DND-41 (cell line): ENCODE measurements at regions not wholly inside any gene's neighbourhood (a gene's known extent, or its start where the extent isn't known, plus 50 kb on each side); places are given as distances from the start of the nearest gene placed in this dataset.

ENCODE experiments used
- ATAC-seq: fragments of 200-7000 bp; cut with Tn5 transposase; 3 replicates; pipeline ENCODE4 v1.9.1; 2021; ENCODE audit warnings: low read depth; ENCODE audit not compliant: insufficient read depth
- DNase-seq: peaks from one replicate; pipeline ENCODE4 v3.0.0-alpha.2; 2020
- H2AFZ ChIP-seq: 2 replicates; pipeline ENCODE4 v1.6.0; 2012; ENCODE audit warnings: low read depth, low read length
- H3K27ac ChIP-seq: 2 replicates; pipeline ENCODE4 v1.5.1; 2012; ENCODE audit warnings: low read length, inconsistent platforms
- H3K27me3 ChIP-seq: fragments of 200-600 bp; sonication (generic); 2 replicates; pipeline ENCODE4 v1.6.0; 2012; ENCODE audit warnings: low read length, mild to moderate bottlenecking, inconsistent platforms; ENCODE audit not compliant: insufficient read depth, poor library complexity
- H3K36me3 ChIP-seq: 2 replicates; pipeline ENCODE4 v1.5.1; 2012; ENCODE audit warnings: low read length, inconsistent platforms; ENCODE audit not compliant: insufficient read depth
- H3K4me1 ChIP-seq: 2 replicates; pipeline ENCODE4 v1.5.1; 2012; ENCODE audit warnings: mild to moderate bottlenecking, low read length; ENCODE audit not compliant: insufficient read depth
- H3K4me2 ChIP-seq: 2 replicates; pipeline ENCODE4 v1.6.0; 2012; ENCODE audit warnings: mild to moderate bottlenecking, moderate library complexity, low read length, inconsistent platforms; ENCODE audit not compliant: insufficient read depth
- H3K4me3 ChIP-seq, 2 experiments: fragments of 200-600 bp in 1 of 2; shearing (Covaris generic) in 1 of 2; 2 replicates each; pipeline ENCODE4 v1.5.1; 2012 to 2016; ENCODE audit warnings: inconsistent platforms in 2 of 2, low read length in 2 of 2, mild to moderate bottlenecking in 2 of 2, low read depth in 1 of 2, moderate library complexity in 1 of 2
- H3K79me2 ChIP-seq: 2 replicates; pipeline ENCODE4 v1.6.0; 2012; ENCODE audit warnings: low read length, inconsistent platforms; ENCODE audit not compliant: insufficient read depth
- H3K9ac ChIP-seq: 2 replicates; pipeline ENCODE4 v1.6.0; 2012; ENCODE audit warnings: low read depth, mild to moderate bottlenecking, inconsistent platforms, low read length, moderate library complexity
- H3K9me3 ChIP-seq: 2 replicates; pipeline ENCODE4 v1.5.1; 2012; ENCODE audit warnings: low read length, moderate library complexity, mild to moderate bottlenecking, inconsistent platforms; ENCODE audit not compliant: insufficient read depth, severe bottlenecking
- H4K20me1 ChIP-seq: 2 replicates; pipeline ENCODE4 v1.6.0; 2012; ENCODE audit warnings: low read length; ENCODE audit not compliant: insufficient read depth
- EZH2 ChIP-seq: IDR thresholded peaks from 3 replicates; pipeline ENCODE4 v1.6.1; 2012; ENCODE audit warnings: borderline replicate concordance, low read depth, mild to moderate bottlenecking, moderate library complexity, low read length, inconsistent platforms; ENCODE audit not compliant: severe bottlenecking
- TF ChIP-seq, protein P1 (sequence below): IDR thresholded peaks from 2 replicates; pipeline ENCODE4 v1.5.1; 2012; ENCODE audit warnings: borderline replicate concordance, low read length, moderate library complexity, mild to moderate bottlenecking; ENCODE audit not compliant: poor library complexity, severe bottlenecking; ENCODE audit errors: extremely low read depth

GRCh38 chr13:65597839-65598818 is 1632.0 kb downstream of the PCDH9 start:
- Histone ChIP-seq H3K4me2 (no peak overlapping the region), H3K4me3 (no peak overlapping the region), H3K79me2 (no peaks in the 10 kb centered on the region), H3K9me3 (no peaks in the 10 kb centered on the region), H3K27ac (no peak overlapping the region), H3K36me3 (no peaks in the 10 kb centered on the region), H2AFZ (no peak overlapping the region), H4K20me1 (no peaks in the 10 kb centered on the region), H3K27me3 (no peaks in the 10 kb centered on the region), H3K9ac (no peak overlapping the region), H3K4me1 (no peaks in the 10 kb centered on the region)
- ATAC-seq = no peak
- TF ChIP-seq EZH2 = no peak
- TF ChIP-seq, protein P1, sequence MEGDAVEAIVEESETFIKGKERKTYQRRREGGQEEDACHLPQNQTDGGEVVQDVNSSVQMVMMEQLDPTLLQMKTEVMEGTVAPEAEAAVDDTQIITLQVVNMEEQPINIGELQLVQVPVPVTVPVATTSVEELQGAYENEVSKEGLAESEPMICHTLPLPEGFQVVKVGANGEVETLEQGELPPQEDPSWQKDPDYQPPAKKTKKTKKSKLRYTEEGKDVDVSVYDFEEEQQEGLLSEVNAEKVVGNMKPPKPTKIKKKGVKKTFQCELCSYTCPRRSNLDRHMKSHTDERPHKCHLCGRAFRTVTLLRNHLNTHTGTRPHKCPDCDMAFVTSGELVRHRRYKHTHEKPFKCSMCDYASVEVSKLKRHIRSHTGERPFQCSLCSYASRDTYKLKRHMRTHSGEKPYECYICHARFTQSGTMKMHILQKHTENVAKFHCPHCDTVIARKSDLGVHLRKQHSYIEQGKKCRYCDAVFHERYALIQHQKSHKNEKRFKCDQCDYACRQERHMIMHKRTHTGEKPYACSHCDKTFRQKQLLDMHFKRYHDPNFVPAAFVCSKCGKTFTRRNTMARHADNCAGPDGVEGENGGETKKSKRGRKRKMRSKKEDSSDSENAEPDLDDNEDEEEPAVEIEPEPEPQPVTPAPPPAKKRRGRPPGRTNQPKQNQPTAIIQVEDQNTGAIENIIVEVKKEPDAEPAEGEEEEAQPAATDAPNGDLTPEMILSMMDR = no peak
- DNase-seq = no peak

DNA sequence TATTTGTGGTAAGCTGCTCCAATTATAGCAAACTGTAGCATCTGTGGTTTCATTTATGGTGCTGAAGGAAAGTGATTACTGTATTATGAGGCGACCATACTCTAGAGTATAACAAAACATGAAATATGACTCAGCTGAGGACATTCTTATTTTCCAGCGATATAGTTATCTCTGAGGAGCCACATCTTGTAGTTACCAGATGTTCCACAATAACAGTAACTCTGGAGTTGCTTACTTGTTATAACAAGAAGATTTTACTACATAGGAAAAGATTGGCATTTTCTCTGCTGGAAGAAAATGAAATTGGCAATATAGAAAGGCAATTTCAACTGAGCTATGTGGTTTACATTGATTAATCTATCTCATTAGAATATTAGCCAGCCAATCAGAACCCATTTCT is 1634.2 kb downstream of the PCDH9 start:
- H3K27ac ChIP-seq = no peak overlapping the region
- no peak overlapping the region for H3K4me2 ChIP-seq
- ATAC-seq = no peak
- no peak overlapping the region for H3K9ac ChIP-seq
- H3K9me3 ChIP-seq = no peaks in the 10 kb centered on the region
- no peak for DNase-seq
- no peak overlapping the region for H2AFZ ChIP-seq
- no peaks in the 10 kb centered on the region for H3K4me1 ChIP-seq
- no peaks in the 10 kb centered on the region for H3K79me2 ChIP-seq
- H3K27me3 ChIP-seq = no peaks in the 10 kb centered on the region
- TF ChIP-seq, protein P1 = no peak
- no peak for TF ChIP-seq EZH2
- H4K20me1 ChIP-seq = no peaks in the 10 kb centered on the region
- no peak overlapping the region for H3K4me3 ChIP-seq
- no peaks in the 10 kb centered on the region for H3K36me3 ChIP-seq

GRCh38 chr13:65594298-65594781 is 1635.8 kb downstream of the PCDH9 start:
- Histone ChIP-seq H3K4me2 (no peak overlapping the region), H3K27me3 (no peaks in the 10 kb centered on the region), H2AFZ (no peak overlapping the region), H3K9me3 (no peaks in the 10 kb centered on the region), H3K9ac (no peak overlapping the region), H4K20me1 (no peaks in the 10 kb centered on the region), H3K4me1 (no peaks in the 10 kb centered on the region), H3K36me3 (no peaks in the 10 kb centered on the region), H3K4me3 (no peak overlapping the region), H3K27ac (no peak overlapping the region), H3K79me2 (no peaks in the 10 kb centered on the region)
- ATAC-seq = no peak
- no peak for DNase-seq
- TF ChIP-seq EZH2 = no peak
- TF ChIP-seq, protein P1 = no peak
